HG02981 (cell line): ENCODE measurements at regions not wholly inside any gene's neighbourhood (a gene's known extent, or its start where the extent isn't known, plus 50 kb on each side); places are given as distances from the start of the nearest gene placed in this dataset.

Source experiments
- ATAC-seq: cut with Tn5 transposase; IDR thresholded peaks from one replicate; pipeline ENCODE4 v1.9.1; 2021; ENCODE audit warnings: mild to moderate bottlenecking, moderate library complexity; ENCODE audit not compliant: unreplicated experiment

DNA sequence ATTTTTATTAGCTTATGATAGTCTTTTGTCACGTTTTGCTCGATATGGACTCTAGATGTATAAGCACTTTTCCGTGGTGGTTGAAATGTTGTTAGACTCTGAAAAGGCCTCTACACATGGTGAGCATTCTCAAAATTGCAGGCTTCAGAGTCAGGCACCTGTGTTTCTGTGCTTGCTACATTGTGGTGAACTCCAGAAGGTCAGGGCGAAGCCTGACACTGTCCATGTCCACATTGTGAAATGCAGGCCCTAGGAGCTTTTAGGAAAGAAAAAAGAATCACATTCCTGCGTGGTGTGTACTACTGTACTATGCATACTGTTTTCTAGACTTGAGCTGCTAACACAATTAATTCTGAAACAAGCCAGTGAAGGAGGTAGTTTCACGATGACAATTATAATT, 86.3 kb downstream of the HS3ST1 start:
- no peak for ATAC-seq

DNA sequence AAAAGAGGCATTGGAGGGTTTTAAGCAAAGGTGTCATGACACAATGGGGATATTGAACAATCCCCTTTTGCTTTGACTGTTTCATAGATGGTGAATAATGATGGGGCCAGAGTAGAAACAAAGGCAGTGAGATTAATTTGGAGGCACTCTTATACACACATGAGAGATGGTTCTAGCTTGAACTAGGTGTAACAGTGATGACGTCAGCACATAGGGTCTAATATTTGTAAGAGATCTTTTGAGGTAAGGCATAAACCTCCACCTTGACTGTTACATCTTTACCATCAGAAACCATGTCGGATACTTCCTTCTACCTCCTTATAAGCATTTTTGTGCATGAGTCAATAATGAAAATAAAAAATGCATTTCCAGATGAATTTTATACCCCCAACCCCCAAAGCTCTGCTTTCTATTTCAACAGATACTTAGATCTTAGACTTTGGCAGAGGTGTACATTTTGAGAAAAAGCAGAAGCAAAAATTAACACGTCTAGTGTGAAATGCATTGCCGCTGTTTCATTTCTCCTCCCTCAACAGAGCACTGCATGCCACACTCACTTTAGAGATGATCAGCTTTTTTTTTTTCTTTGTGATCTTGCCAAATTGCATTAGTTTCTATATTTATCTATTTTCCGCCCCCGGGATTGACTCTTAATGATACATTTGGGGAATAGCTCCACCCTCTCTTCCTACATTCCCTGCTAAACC, 87.2 kb downstream of the HS3ST1 start:
- ATAC-seq, result no peak

DNA sequence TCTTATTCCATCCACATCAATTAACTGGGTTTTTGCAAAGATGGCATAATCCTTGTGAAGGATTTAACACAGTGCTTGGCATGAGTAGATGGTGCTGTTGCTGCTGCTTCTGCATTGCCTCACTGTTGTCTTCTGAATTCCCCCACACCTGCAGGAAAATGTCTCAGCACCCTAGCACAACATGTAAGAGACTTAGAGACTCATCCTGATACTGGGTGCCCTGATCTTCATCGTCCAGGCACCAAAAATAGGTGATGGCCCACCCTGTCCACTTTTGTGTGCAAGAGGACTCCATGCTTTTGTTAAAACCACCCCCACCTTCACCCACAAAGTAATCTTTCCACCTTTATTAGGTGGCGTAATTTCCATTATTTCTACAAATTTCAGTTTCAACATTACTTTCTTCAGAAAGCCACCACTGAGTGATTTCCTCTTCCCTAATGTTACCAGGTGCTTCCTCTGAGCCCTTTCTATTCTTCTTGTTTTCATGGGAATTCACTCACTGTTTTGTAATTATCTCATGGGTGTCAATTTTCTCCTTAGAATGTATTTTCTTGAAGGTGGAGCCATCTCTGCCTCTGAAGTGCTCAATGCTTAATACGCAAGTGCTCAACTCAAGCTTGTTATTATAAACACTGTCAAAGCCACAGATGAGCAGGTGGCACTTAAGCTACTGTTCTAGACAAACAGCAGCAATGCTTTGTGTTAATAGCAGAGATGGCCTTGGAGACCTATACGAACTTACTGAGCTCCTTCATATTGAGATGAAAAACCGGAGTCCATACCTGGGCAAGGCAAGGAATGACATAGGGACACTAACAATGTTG, 89.5 kb downstream of the HS3ST1 start:
- no peak for ATAC-seq

DNA sequence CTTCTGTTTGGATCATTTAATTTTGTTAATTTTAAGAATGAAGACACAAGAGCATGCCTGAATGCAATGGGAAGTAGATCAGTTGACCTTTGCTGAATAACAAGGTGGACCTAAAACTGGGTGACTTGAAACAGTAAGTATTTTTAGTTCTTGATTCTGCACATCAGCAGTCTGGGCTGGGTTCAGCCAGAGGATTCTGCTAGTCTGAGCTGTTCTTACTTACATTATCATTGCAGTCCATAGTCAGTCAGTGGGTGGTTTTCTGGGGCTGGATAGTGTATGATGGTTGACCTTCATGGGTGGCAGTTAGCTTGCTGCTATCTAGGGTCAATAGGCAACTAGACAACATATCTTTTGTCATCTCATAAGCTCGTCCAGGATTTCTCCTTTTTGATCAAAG, 91.4 kb downstream of the HS3ST1 start:
- no peak for ATAC-seq

DNA sequence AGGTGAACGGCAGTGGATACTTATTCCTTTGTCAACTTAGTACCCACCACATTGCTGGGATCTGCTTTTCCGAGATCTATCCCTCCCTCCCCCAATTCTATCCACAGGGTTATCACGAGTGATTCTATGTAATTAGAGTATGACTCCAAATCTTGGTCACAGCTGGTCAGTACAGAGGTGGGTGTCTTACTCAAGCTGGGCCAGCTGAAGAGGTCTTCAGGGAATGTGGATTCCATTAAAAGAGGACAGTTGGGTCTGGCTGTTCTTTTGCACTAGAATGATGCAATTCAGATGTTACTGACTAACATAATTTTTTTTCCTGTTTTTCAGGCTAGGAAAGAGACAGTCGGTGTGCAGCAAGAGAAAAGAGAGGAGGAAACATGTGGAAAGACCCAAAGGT, 92.3 kb downstream of the HS3ST1 start:
- ATAC-seq, result no peak

DNA sequence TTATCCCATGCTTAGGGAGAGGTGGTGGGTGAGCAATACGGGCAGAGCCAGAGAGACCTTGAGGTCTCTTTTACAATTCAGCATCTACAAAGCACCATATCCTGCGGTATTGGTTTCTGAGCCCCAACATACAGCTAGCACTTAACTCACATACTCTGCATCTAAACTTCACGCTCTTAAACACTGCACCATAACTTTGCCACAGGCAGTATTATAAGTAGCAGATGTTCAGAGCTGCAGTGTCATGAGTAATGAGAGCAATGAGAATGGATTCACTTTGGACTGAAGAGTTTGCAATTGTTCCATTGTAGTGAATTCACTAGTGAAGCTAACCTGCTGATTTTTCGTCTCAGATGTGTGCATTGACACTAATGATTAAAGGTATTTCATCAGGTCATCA, 93.8 kb downstream of the HS3ST1 start:
- no peak for ATAC-seq

DNA sequence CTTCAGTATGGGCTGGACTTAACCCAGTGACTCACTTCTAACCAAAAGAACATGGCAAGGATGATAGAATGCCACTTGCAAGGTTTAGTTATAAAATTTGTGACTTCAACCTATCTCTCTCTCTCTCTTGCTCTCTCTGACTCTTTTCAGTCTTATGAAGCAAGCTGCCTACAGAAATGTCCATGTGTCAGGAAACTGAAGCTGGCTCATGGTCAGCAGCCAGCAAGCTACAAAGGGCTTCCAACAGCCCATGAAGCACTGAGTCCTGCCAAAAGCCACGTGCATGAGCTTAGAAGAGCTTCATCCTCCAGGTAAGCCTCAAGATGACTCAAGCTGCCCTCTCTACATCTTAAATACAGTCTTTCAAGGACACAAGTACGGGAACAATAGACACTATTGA, 100.3 kb downstream of the HS3ST1 start:
- no peak for ATAC-seq

DNA sequence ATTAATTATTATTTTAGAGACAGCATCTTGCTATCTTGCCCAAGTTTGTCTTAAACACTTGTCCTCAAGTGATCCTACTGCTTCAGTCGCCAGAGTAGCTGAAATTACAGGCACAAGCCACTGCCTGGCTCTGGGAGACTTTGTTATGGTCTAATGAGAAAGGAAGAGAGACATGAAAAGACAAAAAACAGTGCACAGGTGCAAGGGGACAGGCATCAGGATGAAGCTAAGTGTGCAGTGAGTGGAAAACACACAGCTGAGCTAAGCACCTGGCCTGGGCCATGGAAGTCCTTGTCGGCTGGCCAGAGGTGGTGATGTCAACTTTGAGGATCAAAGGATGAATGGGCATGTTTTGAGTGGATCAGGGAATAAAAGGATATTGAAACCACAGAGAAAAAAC, 102.7 kb downstream of the HS3ST1 start:
- ATAC-seq, result no peak

DNA sequence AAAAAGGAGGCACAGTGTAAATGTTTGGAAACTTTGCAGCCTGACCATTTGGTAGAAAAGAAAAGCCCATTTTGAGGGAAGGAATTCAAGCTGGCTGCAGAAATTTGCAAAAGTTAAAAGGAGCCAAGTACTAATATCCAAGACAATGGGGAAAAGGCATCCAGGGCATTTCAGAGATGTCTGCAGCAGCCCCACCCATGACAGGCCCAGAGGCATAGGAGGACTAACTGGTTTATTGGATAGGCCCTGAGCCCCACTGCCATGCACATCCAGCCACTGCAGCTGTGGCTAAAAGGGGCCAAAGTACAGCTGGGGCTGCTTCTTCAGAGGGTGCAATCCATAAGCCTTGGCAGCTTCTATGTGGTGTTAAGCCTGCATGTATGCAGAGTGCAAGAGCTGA, 104.9 kb downstream of the HS3ST1 start:
- no peak for ATAC-seq

DNA sequence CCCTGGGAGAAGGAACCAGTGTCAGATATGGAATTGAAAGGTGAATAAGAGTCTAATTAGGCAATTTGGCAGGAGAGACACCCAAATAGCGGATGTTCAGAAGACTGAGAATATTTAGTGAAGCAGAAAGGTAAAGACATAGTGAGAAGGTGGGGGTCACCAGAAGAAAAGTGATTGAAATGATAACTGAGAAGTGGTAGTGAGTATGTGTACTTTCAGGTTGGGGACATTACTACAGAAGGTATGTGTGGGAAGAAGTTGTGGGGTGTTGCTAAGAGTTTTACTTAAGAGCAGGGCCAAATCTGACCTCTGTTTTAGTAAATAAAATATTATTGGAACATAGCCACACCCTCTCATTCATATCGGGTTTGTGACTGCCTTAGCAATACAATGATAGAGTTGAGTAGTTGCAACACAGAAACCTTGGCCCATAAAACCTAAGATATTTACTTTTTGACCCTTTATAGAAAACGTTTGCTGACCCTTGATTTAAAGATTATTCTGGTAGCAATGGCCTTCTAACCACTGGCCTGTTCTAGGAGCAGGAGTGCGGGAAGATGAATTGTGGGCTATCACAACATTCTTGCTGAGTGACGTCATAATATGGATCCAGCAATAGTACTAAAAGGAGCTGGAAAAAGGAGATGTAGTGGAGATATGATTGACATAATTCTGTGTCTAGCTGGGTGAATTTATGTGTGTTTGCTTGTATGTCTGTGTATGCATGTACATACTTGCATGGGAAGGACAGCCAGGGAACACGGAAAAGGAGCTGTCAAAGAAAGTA, 115.3 kb downstream of the HS3ST1 start:
- no peak for ATAC-seq

DNA sequence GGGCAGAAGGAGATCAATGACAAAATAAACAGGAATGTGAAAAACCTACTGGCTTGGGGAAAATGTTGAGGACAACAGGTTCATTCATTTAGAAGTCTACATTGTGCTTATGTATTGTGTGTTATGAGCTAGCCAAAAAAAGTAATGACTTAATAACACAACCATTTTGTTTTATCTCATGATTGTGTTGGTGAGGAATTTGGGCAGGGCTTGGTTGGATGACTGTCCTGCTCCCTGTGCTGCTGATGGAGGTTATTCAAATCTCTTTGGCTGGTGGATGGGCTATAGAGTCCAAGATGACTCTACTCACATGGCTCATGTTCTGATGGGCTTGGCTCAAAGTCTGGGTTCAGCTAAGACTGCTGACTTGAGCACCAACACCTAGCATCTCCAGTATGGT, 116.3 kb downstream of the HS3ST1 start:
- ATAC-seq, result no peak

DNA sequence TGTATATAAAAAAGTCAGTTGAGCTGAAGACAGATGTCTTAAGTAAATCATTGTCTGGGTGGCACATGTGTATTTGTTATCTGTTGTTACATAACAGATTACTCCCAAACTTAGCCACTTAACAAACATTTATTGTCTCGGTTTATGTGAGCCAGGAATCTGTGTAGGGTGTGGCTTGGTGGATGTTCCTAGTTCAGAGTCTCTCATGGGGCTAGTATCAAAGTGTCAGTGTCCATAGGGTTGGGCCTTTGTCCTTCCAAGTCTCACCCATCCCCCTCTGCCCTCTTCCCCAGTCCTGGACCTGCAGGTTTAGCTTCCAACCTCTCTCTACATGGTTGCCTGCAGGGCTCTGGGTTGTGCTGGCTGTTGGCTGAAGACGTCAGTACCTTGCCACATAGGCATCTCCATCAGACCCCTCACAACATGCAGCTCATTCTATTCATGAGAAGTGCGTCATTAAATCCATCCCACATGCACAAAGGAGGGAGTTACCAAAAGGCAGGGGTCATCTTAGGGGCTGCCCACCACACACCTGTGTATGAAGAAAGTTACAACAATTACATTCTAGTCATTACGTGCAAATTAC, 127.5 kb downstream of the HS3ST1 start:
- no peak for ATAC-seq

DNA sequence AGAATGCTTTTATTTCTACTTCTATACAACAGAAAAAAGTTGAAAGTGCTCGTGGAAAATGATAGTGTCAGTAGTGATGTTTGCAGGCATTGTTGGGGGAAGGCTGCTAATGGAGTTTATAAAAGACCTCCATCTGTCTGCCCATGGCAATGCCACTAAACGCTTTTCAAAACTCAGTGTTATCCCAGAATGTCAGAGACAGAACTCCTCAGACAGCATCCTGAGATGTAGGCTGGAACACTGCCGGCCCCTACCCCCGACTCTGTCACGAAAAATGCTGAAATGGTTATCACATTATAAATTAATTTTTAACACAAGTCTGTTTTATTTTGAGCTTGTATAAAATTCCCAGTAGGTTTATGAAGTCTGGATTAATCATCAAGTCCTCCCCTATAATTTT, 128.9 kb downstream of the HS3ST1 start:
- no peak for ATAC-seq

DNA sequence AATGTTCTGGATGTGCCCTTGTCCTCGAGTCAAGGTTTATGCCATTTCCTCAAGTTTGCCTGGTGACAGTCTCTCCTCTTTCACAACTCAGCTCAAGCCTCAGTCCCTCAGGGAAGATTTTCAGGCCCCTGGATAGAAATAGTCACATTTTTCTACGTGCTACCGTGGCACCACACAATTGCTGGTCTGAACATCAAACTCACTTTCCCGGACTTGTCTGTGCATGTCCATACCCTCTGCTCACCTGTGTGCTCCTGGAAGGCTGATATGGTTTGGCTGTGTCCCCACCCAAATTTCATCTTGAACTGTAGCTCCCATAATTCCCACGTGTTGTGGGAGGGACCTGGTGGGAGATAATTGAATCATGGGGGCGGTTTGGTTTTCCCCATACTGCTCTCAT, 129.7 kb downstream of the HS3ST1 start:
- no peak for ATAC-seq

DNA sequence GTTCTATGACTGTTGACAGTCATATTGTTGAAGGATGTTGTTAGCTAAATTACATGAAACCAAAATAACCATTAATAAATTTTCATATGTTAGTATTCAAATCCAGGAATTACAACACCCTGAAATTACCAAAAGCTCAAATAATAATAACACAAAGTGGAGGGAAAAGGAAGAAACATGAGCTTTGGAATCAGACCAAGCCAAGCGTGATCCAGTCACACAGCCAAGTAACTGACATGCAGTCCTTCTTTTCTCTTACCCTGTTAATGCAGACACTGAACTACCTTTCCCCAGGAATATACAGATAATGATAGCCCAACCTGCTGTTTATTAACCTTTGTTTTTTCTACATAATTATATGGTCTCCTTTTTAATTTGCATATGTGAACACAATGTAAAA, 130.2 kb downstream of the HS3ST1 start:
- no peak for ATAC-seq

DNA sequence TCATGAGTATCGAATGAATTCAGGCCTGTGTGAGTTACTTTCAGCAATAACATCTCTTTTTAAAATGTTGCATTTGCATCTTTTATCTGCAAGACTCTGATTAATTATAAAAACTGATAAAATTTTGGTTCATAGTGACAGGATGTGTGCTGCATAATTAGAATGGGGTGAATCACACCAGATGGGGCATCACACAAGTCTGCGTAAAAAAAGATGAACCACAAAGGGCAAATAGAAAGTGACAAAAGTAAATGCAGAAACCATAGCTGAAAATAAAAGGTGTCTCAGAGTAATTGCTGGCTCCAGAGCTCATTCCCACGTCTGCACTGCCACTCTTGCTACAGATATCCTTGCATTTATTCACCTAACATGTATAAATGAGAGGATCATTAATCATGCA, 131.1 kb downstream of the HS3ST1 start:
- no peak for ATAC-seq

DNA sequence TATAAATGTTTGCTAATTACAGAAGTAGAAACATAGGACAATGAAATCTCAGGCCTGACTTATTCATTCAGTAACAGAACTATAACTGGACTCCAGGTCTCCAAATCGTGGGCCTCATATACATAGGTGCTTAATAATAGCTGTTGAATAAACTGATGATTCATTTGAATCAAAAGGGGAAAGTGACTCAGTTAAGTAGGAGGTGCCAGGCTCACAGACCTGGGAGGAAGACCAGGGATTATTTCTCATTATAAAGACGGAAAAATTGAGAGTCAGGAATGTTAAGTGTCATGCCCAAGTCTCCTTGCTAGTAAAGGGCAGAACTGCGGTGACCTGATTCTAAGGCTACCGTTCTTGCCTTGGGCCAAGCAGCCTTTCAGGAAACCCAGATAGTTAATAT, 131.5 kb downstream of the HS3ST1 start:
- no peak for ATAC-seq

DNA sequence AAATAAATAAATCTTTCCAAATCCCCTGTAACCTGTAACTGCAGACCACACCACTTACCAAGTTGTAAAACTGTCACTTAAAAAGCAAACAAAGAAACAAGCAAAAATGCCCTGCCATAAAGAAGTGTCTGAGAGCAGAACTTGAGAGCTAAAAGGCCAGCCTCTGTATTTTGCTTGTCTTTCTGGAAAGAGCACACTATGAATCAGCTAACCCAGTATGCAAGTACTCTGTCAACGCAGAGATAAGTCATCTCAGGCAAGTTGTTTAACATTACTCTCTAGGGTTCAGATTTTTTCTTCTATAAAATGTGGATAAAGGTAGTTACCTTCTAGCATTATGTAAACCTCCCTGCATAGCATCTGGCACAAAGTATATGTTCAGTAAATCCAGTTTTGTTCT, 134.8 kb downstream of the HS3ST1 start:
- no peak for ATAC-seq

DNA sequence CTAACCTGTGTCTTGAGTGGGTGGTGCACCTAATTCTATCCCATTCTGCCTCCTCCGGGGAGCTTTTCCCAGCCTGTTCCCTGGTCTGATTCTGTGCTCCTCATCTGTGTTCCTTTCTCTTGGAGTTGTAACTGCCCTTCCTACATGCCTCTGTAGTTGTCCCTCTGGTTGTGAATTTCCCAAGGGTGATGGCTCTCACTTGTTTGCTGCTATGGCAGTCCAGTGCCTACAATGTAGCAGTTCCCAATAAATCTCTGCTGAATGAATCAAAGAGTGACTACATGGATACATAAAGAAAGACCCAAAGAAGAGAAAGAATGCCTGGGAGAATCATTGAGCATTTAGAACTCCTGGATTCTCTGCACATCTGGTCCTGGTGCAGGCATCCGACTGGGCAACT, 141.6 kb downstream of the HS3ST1 start:
- ATAC-seq, result peak; percentile 13

DNA sequence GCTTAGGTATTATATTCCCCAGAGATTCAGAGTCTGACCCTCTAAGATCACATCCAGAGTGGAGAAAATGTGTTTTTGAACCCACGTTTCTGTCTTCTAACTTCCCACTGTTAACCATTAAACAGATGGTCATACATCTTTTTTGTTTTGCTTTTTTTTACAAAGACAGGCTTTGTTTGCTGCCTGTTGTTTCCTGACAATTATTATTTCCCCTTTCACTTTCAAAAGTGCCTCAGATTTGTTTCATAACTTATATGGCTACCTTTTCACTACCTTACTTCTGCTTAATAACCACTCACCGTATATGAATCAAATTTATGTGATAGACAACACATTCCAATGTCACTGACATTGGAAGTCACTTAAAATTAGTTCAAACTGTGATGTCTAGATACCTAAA, 142.2 kb downstream of the HS3ST1 start:
- peak; percentile 83 for ATAC-seq

DNA sequence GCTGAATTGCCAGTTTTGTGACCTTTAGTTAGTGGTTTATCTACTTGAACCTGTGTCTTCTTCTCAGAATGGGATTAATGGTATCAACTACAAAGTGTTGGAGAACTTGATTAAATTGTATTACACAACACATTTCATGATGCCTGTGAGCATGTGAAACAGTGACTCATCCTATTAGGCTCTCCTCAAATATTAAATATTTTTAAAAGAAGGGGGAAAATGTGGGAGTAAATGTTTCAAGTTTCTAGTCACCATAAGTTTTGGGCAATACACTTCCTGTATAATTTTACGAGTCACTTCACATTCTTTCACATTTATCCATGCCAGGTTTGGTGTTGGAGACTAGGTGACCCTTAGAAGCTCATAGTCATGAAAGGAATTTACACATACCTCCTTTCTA, 147.0 kb downstream of the HS3ST1 start:
- no peak for ATAC-seq
